ENCODE measurements at regions not wholly inside any gene's neighbourhood (a gene's known extent, or its start where the extent isn't known, plus 50 kb on each side); places are given as distances from the start of the nearest gene placed in this dataset.

GRCh38 chr1:30321246-30321910, 402.0 kb downstream of the MATN1 start:
- H3K9me3 Mint-ChIP-seq = no peaks in the 10 kb centered on the region
- H3K4me3 Mint-ChIP-seq = no peak overlapping the region
- H3K27me3 Mint-ChIP-seq (ENCODE audit: low read depth) = peaks cover 31% of the 10 kb centered on the region
- H3K27ac Mint-ChIP-seq = peak overlapping the region; percentile 14 to 46 (median 27)
- TF ChIP-seq CTCF (IDR thresholded peaks at IDR 0.05; ENCODE audit: unreplicated experiment in 3 of 3) = no peak
- H3K4me1 Mint-ChIP-seq = peaks cover 33% of the 10 kb centered on the region
- no peaks in the 10 kb centered on the region for H3K36me3 Mint-ChIP-seq (ENCODE audit: low read depth)

- Mint-ChIP-seq H3K36me3 (ENCODE audit: low read depth) (no peaks in the 10 kb centered on the region), H3K27ac (no peak overlapping the region), H3K9me3 (no peaks in the 10 kb centered on the region)
Measured at GRCh38 chr1:30320581-30320890, 402.8 kb downstream of the MATN1 start.

GRCh38 chr1:30319765-30320580, 403.4 kb downstream of the MATN1 start:
- Mint-ChIP-seq H3K36me3 (ENCODE audit: low read depth) (no peaks in the 10 kb centered on the region), H3K4me3 (no peak overlapping the region), H3K27ac (no peak overlapping the region), H3K27me3 (ENCODE audit: low read depth) (peaks cover 41% of the 10 kb centered on the region), H3K4me1 (peaks cover 44% of the 10 kb centered on the region), H3K9me3 (no peaks in the 10 kb centered on the region)
- TF ChIP-seq CTCF (IDR thresholded peaks at IDR 0.05; ENCODE audit: unreplicated experiment in 3 of 3) = no peak

More at GRCh38 chr1:30320581-30320890, 402.8 kb downstream of the MATN1 start:
- Mint-ChIP-seq H3K27me3 (ENCODE audit: low read depth) (peaks cover 36% of the 10 kb centered on the region), H3K4me1 (peaks cover 42% of the 10 kb centered on the region), H3K4me3 (no peak overlapping the region)
- TF ChIP-seq CTCF (IDR thresholded peaks at IDR 0.05; ENCODE audit: unreplicated experiment in 3 of 3) = no peak

GRCh38 chr1:30318864-30319718, 404.3 kb downstream of the MATN1 start:
- H3K27ac Mint-ChIP-seq = no peak overlapping the region
- H3K36me3 Mint-ChIP-seq (ENCODE audit: low read depth) = no peaks in the 10 kb centered on the region
- H3K4me3 Mint-ChIP-seq = no peak overlapping the region
- peaks cover 44% of the 10 kb centered on the region for H3K27me3 Mint-ChIP-seq (ENCODE audit: low read depth)
- no peak for TF ChIP-seq CTCF (IDR thresholded peaks at IDR 0.05; ENCODE audit: unreplicated experiment in 3 of 3)
- H3K9me3 Mint-ChIP-seq = no peaks in the 10 kb centered on the region
- peaks cover 50% of the 10 kb centered on the region for H3K4me1 Mint-ChIP-seq

GRCh38 chr1:30318413-30318812, 405.0 kb downstream of the MATN1 start:
- TF ChIP-seq CTCF (IDR thresholded peaks at IDR 0.05; ENCODE audit: unreplicated experiment in 3 of 3) = no peak
- H3K4me3 Mint-ChIP-seq = no peak overlapping the region
- H3K27ac Mint-ChIP-seq = peak overlapping the region in 1 of 3 experiments; percentile 15
- peaks cover 50% of the 10 kb centered on the region for H3K4me1 Mint-ChIP-seq
- no peaks in the 10 kb centered on the region for H3K36me3 Mint-ChIP-seq (ENCODE audit: low read depth)
- H3K9me3 Mint-ChIP-seq = no peaks in the 10 kb centered on the region
- H3K27me3 Mint-ChIP-seq (ENCODE audit: low read depth) = peaks cover 47% of the 10 kb centered on the region
